ENCODE measurements at regions not wholly inside any gene's neighbourhood (a gene's known extent, or its start where the extent isn't known, plus 50 kb on each side); places are given as distances from the start of the nearest gene placed in this dataset.
"Not testable (repeated sequence)": the region's sequence is repeated elsewhere in the genome, so short reads cannot be mapped to it uniquely, and the experiment has no call there.

DNA sequence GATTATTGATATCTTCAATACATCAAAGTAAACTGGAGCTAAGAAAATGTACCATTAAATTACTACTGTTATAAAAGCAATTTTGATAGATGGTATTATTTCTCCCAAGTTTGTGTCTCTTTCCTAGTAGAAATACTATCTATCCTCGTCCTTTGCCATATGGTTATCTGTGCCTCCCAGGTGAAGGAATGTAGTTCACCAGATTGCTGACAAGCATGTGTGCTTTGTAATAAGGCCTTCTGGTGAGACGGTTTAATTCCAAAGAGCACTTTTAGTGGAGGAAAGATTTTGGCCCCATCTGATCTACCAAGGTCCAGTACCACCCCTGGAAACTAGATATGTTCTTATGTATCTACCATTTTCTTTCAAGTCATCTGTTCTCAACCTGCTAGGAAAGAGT lies 243.6 kb downstream of the DLEU7 start:
- no peak for DNase-seq (ENCODE audit: low read depth)

- no peak for DNase-seq (ENCODE audit: low read depth)
Measured at GRCh38 chr13:50608370-50608769, 235.1 kb downstream of the DLEU7 start.

DNA sequence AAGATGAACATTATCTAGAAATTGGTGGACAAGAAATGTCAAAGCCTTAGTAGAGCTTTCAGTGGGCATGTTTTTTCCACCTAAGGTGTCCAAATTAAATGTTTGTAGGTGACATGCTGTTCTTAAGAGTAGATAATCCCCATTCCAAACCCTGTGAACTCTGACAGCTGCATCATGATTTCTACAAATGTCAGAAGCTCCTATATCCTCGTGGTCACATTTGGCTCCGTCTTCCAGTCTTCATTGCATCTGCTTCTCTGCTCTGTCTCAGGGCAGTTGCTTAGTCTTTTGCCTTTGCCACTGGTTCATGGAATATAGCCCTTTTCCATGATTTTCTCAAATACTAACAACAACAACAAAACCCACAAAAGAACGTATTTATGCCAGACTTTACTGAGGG lies 234.5 kb downstream of the DLEU7 start:
- no peak for DNase-seq (ENCODE audit: low read depth)

GRCh38 chr13:50610238-50610637 lies 233.3 kb downstream of the DLEU7 start:
- DNase-seq (ENCODE audit: low read depth), result no peak

GRCh38 chr13:50611117-50611781 lies 232.2 kb downstream of the DLEU7 start:
- no peak for DNase-seq (ENCODE audit: low read depth)

- no peak for DNase-seq (ENCODE audit: low read depth)
Measured at GRCh38 chr13:50612717-50613116, 230.8 kb downstream of the DLEU7 start.

DNA sequence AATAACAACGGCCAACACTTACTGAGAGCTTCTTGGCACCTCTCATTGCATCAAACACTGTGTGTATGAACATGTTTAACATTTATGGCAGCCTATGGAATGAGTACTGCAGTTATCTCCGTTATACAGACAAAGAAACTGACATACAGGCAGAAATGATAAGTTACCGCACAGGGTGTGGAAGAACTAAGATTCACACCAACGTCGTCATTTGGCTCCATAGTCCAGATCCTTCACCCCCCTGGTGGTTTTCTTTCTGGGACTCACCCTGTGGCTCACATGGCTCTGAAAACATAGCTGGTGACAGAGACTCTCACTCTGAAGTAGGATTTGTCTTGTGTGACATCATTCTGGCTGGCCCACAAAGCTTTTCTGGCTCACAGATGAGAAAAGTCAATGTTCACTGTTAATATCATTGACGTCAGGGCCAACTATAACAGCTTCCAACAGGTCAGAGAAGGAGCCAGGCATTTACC lies 230.1 kb downstream of the DLEU7 start:
- no peak for DNase-seq (ENCODE audit: low read depth)

GRCh38 chr13:50615234-50615633 lies 228.3 kb downstream of the DLEU7 start:
- no peak for DNase-seq (ENCODE audit: low read depth)

- peak; percentile 73 for DNase-seq (ENCODE audit: low read depth)
Measured at GRCh38 chr13:50616101-50616500, 227.4 kb downstream of the DLEU7 start.

DNA sequence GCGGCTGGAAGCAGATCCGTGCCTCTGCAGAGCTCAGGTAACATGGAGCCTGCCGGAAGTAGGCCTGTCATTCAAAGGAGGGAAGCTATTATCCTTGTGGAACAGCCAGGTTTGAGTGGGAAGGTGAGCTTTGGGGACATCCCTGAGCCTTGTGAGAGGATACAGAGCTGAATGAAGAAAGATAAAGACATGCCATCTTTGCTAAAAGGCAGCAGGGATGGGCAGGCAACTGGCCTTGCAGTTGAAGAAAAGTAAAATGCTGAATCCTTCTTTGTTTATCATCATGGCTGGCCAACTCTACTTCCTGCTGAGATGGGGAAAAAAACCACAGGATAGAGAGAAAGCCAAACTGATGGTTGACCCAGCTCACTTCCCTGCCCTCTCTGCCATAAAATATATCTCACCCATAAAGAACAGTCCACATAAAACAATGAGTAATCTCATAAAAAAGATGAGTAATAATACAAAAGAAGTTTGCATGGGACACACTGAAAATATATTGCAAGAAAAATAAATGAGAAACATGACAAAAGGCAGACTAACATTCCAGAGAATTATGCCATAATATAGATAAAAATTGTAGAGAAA lies 226.3 kb downstream of the DLEU7 start:
- DNase-seq (ENCODE audit: low read depth), result peak; percentile 89

- DNase-seq (ENCODE audit: low read depth), result no peak
Measured at GRCh38 chr13:50618206-50618605, 225.3 kb downstream of the DLEU7 start.

DNA sequence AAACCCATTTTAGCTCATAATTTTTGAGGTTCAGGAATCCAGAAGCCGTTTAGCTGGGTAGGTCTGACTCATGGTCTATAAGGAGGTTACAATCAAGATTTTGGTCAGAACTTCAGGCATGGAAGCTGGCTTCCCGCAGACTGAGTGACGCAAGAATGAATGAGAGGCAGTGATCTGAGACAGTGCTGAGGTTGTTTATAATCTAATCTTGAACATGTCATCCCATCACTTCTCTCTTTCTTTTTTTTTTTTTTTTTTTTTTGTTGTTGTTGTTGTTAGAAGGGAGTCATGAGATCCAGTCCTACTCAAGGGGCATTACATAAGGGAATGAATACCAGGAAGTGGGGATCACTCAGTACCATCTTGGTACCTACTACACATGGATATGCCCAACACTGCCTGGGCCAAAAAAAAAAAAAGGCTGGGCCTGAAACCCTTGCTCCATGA lies 217.4 kb downstream of the DLEU7 start:
- DNase-seq (ENCODE audit: low read depth), result peak; percentile 77

- no peak for DNase-seq (ENCODE audit: low read depth)
Measured at GRCh38 chr13:50627111-50627510, 216.4 kb downstream of the DLEU7 start.

DNA sequence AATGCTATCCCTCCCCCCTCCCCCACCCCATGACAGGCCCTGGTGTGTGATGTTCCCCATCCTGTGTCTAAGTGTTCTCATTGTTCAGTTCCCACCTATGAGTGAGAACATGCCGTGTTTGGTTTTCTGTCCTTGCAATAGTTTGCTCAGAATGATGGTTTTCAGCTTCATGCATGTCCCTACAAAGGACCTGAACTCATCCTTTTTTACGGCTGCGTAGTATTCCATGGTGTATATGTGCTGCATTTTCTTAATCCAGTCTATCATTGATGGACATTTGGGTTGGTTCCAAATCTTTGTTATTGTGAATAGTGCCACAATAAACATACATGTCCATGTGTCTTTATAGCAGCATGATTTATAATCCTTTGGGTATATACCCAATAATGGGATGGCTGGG lies 215.0 kb downstream of the DLEU7 start:
- DNase-seq (ENCODE audit: low read depth), result not testable (repeated sequence)

- DNase-seq (ENCODE audit: low read depth), result no peak
Measured at GRCh38 chr13:50629497-50629896, 214.0 kb downstream of the DLEU7 start.

GRCh38 chr13:50629966-50630365 lies 213.5 kb downstream of the DLEU7 start:
- DNase-seq (ENCODE audit: low read depth), result no peak

DNA sequence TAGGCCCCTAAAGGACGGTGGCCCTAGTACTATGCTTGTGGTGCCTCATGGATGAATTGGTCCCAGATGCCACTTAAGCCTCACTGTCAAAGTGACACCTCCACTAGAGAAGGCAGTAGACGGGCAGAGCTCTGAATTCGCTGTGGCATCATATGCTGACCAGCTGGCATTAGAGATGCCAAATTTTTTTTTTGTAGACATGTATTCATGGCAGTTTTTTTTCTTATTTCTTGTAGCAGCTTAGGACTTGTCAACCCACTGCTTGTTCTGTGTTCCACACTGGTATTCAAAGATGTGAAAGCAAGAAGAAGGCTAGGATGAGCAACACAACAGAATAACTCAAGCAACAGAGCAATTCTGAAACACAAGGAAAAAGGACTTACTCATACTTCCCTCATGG lies 212.5 kb downstream of the DLEU7 start:
- DNase-seq (ENCODE audit: low read depth), result no peak

- no peak for DNase-seq (ENCODE audit: low read depth)
Measured at GRCh38 chr13:50634339-50634738, 209.2 kb downstream of the DLEU7 start.

GRCh38 chr13:50635504-50635903 lies 208.0 kb downstream of the DLEU7 start:
- no peak for DNase-seq (ENCODE audit: low read depth)

GRCh38 chr13:50636007-50636704 lies 207.3 kb downstream of the DLEU7 start:
- DNase-seq (ENCODE audit: low read depth), result no peak

GRCh38 chr13:50643060-50643459 lies 200.4 kb downstream of the DLEU7 start:
- DNase-seq (ENCODE audit: low read depth), result no peak

- no peak for DNase-seq (ENCODE audit: low read depth)
Measured at GRCh38 chr13:50644081-50644871, 199.2 kb downstream of the DLEU7 start.

Measured in ELR (cell line).